GM06990 (cell line): ENCODE measurements at regions not wholly inside any gene's neighbourhood (a gene's known extent, or its start where the extent isn't known, plus 50 kb on each side); places are given as distances from the start of the nearest gene placed in this dataset.

Experiments
- DNase-seq: peaks from one replicate; pipeline ENCODE4 v3.0.0-alpha.2; 2011; ENCODE audit not compliant: insufficient read length; ENCODE audit errors: extremely low read depth
- H3K27me3 ChIP-seq: replicated peaks from 2 replicates; pipeline ENCODE4 v1.6.0; 2011; ENCODE audit warnings: low read length; ENCODE audit not compliant: control insufficient read depth, insufficient read depth
- H3K36me3 ChIP-seq: 2 replicates; pipeline ENCODE4 v1.5.1; 2011; ENCODE audit warnings: low read length; ENCODE audit not compliant: control insufficient read depth, insufficient read depth
- H3K4me3 ChIP-seq: replicated peaks from 2 replicates; pipeline ENCODE4 v1.5.1; 2011; ENCODE audit warnings: low read depth, mild to moderate bottlenecking, control low read depth, low read length
- TF ChIP-seq, protein P1 (sequence below): IDR thresholded peaks from 2 replicates; pipeline ENCODE4 v1.5.1; 2011; ENCODE audit warnings: low read length, control low read depth, mild to moderate bottlenecking, inconsistent platforms; ENCODE audit not compliant: insufficient read depth, poor library complexity, severe bottlenecking

GRCh38 chr3:104474011-104474410, 892.7 kb upstream of the ALCAM start:
- Histone ChIP-seq H3K27me3 (no peaks in the 10 kb centered on the region), H3K4me3 (no peak overlapping the region), H3K36me3 (peaks cover 2% of the 10 kb centered on the region)
- no peak for DNase-seq
- TF ChIP-seq, protein P1, sequence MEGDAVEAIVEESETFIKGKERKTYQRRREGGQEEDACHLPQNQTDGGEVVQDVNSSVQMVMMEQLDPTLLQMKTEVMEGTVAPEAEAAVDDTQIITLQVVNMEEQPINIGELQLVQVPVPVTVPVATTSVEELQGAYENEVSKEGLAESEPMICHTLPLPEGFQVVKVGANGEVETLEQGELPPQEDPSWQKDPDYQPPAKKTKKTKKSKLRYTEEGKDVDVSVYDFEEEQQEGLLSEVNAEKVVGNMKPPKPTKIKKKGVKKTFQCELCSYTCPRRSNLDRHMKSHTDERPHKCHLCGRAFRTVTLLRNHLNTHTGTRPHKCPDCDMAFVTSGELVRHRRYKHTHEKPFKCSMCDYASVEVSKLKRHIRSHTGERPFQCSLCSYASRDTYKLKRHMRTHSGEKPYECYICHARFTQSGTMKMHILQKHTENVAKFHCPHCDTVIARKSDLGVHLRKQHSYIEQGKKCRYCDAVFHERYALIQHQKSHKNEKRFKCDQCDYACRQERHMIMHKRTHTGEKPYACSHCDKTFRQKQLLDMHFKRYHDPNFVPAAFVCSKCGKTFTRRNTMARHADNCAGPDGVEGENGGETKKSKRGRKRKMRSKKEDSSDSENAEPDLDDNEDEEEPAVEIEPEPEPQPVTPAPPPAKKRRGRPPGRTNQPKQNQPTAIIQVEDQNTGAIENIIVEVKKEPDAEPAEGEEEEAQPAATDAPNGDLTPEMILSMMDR = no peak

- DNase-seq = no peak
- Histone ChIP-seq H3K27me3 (no peaks in the 10 kb centered on the region), H3K4me3 (no peak overlapping the region), H3K36me3 (no peaks in the 10 kb centered on the region; the same call in 1 of the 2 replicates)
- TF ChIP-seq, protein P1 = no peak
Observed at GRCh38 chr3:104503022-104503421, 863.7 kb upstream of the ALCAM start.

DNA sequence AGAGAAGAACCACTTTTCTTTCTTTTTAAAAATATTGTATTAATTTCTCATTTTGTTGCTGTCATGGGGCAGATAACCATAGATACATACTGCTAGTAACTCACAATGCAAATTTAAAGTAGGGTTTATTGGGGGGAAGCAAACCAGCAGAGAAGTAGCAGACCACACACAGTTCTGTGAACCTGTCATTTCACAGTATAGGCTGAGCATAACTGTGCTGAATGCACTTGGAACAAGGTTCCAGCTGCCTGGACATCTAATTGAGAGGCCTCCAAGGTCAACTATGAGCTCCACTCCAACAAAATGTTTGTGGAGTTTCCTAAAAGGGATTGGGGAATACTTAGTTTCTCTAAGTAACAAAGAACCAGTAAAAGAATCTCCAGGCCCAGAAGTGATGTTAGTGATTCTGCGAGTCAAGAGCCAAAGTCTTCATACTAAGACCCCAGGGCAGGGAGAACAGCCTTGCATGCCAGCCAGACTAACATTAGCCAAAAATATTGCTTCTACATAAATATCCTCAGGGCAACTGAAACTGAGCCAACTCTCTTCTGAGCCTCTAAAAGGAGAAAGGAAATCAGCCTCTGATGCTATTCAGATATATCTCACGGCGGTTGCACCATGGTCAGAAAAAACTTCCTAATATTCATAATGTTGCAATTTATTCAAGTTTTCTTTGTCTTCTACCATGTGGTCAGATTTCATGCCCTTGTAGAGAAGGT, 856.4 kb upstream of the ALCAM start:
- no peak for DNase-seq
- H3K36me3 ChIP-seq = no peaks in the 10 kb centered on the region; the same call in 1 of the 2 replicates
- no peaks in the 10 kb centered on the region for H3K27me3 ChIP-seq
- TF ChIP-seq, protein P1 = no peak
- no peak overlapping the region for H3K4me3 ChIP-seq

DNA sequence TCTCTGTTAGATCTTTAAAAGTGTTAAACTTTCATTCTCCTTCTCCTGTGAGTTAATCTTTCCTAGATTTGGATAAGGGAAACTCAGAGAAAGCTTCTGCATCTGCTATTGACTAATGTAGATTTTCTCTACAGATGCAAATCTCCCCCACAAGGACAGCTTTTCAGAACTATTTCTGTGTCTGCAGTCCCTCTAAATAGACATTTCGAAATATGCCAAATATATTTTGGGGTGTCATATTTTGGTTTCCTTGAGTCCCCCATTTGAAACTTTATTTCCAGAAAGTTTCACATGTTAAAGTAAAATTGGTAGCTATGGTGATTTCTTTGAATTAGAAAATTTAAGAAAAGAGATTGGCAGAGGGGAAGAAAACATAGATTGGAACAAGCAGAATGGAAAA, 852.3 kb upstream of the ALCAM start:
- Histone ChIP-seq H3K36me3 (no peaks in the 10 kb centered on the region; the same call in 1 of the 2 replicates), H3K27me3 (no peaks in the 10 kb centered on the region), H3K4me3 (no peak overlapping the region)
- no peak for DNase-seq
- TF ChIP-seq, protein P1 = no peak

DNA sequence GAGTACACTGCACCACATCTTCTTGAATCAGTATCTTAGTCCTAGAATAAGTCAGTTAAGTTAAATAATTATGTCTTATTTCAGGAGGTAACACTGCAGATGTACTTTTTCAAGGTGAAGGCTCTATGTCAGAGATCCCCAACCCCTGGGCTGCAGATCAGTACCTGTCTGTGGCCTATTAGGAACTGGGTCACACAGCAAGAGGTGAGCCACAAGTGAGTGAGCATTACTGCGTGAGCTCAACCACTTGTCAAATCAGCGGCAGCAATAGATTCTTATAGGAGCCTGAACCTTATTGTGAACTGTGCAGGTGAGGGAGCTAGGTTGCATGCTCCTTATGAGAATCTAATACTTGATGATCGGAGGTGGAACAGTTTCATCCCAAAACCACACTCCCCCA, 851.9 kb upstream of the ALCAM start:
- Histone ChIP-seq H3K36me3 (no peaks in the 10 kb centered on the region; the same call in 1 of the 2 replicates), H3K27me3 (no peaks in the 10 kb centered on the region), H3K4me3 (no peak overlapping the region)
- TF ChIP-seq, protein P1 = no peak
- no peak for DNase-seq
